Stimulated activated CD8-positive, alpha-beta memory T cell treated with anti-CD3 and anti-CD28 coated beads, Interleukin-15, amount 100 ng/mL, for 1 hour (primary cell): ENCODE measurements at regions not wholly inside any gene's neighbourhood (a gene's known extent, or its start where the extent isn't known, plus 50 kb on each side); places are given as distances from the start of the nearest gene placed in this dataset.
"Not testable (repeated sequence)": the region's sequence is repeated elsewhere in the genome, so short reads cannot be mapped to it uniquely, and the experiment has no call there.

Experiments
- DNase-seq: peaks from one replicate; pipeline ENCODE4 v3.0.0-alpha.2; 2020; ENCODE audit warnings: low read depth

DNA sequence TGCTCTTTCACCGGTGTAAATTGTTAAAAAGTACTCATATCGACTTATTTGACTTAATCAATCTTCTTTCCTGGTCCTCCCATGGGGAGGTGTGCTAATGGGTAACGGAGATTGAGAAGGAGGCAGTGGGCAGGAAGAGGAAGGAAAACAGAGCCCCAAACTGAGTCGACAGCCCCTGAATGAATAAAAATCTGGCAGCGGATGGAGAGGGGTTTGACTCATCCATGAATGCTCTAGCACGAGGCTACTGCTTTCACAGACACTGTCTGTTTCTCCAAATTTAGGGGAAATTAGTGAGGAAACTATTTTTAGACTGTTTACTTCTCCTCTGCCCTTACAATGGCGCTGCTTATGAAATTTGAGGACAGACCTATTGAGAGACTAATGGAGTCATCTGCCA lies 142.2 kb upstream of the ATXN1 start:
- no peak for DNase-seq

DNA sequence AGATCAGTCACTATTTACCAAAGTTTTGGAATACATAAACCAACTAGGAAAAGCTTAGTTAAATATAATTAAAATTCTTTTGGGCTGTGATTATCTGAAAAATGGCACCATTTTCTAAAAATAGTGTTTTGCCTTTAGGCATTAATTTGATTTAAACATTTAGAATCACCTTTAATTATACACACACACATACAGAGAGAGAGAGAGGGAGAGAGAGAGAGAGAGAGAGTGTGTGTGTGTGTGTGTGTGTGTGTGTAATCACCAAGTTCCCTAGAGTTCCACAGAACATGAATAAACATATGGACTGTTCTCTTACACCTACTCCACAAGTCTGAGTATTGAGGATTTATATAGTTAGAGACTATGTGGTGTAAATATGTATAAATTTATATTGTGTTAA lies 141.2 kb upstream of the ATXN1 start:
- no peak for DNase-seq

- no peak for DNase-seq
Observed at GRCh38 chr6:16901782-16902181, 140.5 kb upstream of the ATXN1 start.

- no peak for DNase-seq
Observed at GRCh38 chr6:16901306-16901705, 140.0 kb upstream of the ATXN1 start.

DNA sequence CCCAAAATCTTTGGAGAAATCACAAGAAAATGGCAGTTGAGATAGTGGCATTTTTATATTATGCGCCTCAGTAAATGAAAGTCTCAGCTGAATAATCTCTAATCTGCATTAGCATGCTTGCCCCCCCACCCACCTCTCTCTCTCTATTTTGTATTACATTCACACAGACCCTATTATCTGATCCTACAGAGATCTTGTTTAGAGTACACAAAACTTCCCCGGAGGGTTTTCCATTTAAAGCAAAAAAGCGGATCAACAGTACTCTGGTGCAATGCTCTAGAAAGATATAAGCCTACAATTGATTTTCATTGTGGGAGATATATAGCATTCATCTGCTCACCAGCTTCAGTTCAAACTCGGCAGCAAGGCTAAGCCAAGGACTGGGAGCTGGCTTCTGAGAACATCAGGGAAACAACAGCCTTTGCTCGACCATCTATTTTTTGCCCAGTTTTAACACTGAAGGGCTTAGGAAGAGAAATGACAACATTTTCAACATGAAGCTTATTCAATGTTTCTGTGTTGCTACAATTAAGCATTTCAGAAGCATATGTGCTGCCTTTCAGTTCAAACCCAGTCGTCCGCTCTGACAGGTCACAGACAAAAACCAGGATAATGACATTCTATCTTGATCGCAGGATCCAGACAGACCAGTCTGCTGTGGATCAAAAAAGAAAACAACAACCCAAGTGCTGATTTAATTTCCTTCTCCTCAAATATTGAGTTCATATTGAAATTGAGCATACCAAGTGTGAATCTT lies 137.6 kb upstream of the ATXN1 start:
- DNase-seq = no peak

DNA sequence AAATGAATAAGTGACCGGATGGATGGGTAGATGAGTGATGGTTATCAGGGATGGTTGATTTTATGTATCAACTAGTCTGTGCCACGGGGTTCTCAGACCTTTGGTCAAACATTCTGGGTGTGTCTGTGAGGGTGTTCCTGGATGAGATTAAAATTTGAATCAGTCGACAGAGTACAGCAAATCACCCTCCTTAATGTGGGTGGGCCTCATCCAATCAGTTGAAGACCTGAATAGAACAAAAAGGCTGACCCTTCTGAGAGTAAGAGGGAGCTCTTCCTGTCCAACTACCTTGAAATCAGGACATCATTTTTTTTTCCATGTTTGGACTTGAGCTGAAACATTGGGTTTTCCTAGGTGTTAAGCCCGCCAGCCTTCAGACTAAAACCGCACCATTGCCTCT lies 136.4 kb upstream of the ATXN1 start:
- DNase-seq = no peak

DNA sequence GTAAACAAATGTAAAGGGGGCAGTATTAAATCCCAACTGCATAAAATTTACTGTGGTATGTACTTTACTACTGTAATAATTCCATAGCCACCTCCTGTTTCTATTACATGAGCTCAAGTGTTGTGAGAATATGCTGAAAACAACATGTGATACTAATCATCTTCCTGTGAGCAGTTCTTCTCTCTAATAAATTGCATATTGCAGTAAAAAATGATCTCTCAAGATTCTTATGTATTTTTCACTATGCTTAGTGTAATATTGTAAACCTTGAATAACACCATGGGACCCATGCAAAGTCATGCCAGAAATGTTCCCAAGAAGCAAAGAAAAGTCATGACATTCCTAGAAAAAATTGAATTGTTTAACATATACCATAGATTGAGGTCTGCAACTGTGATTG lies 133.0 kb upstream of the ATXN1 start:
- DNase-seq = no peak

GRCh38 chr6:16891110-16891509 lies 129.8 kb upstream of the ATXN1 start:
- DNase-seq = not testable (repeated sequence)

- DNase-seq = no peak
Observed at GRCh38 chr6:16885411-16886160, 124.3 kb upstream of the ATXN1 start.

DNA sequence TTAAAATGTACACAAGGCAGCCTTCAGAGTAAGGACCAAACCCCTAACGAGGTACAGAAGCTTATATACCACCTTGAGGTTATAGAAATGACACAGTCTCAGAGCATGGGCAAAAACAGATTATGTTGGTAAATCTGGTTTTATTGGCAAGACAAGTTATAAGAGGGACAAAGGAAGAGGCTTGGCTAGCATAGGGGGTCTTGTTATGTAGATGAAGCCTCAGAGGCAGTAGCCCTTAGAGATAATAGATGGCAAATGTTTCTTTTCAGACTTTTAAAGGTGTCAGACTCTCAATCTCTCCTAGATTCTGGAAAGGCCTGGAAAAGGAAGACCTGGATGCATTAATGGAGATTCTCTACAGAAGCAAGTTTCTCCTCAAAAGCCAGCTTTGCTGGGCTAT lies 123.3 kb upstream of the ATXN1 start:
- DNase-seq = no peak

- no peak for DNase-seq
Observed at GRCh38 chr6:16883414-16883813, 122.2 kb upstream of the ATXN1 start.

- DNase-seq = no peak
Observed at GRCh38 chr6:16882230-16882629, 121.0 kb upstream of the ATXN1 start.

DNA sequence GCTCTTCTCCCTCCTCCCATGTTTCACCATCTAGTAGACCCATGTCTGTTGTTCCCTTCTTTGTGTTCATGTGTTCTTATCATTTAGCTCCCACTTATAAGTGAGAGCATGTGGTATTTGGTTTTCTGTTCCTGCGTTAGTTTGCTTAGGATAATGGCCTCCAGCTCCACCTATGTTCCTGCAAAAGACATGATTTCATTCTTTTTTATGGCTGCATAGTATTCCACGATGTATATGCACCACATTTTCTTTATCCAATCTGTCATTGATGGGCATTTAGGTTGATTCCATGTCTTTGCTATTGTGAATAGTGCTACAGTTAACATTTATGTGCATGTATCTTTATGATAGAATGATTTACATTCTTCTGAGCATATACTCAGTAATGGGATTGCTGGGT lies 115.6 kb upstream of the ATXN1 start:
- not testable (repeated sequence) for DNase-seq

- no peak for DNase-seq
Observed at GRCh38 chr6:16876201-16876600, 114.9 kb upstream of the ATXN1 start.

DNA sequence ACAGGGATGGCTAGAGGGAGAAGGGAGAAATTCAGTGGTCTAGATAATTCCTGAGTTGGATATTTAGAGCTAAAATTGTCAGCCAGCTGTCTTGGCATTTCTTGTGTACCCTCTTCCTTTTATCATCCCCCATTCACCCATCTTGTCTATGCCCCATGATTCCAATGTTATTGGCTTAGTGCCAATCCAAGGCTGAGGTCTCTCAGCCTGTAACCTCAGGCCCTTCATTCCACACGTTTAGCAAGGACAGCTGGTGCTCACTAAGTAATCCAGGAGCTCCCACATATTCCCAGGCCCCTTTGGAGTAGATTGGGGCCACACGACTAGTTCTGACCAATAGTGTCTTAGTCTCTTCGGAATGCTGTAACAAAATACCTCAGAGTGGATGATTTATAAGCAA lies 112.4 kb upstream of the ATXN1 start:
- no peak for DNase-seq

GRCh38 chr6:16872543-16873235 lies 111.4 kb upstream of the ATXN1 start:
- no peak for DNase-seq

- no peak for DNase-seq
Observed at GRCh38 chr6:16871047-16871446, 109.8 kb upstream of the ATXN1 start.

GRCh38 chr6:16868968-16869367 lies 107.7 kb upstream of the ATXN1 start:
- DNase-seq = no peak

DNA sequence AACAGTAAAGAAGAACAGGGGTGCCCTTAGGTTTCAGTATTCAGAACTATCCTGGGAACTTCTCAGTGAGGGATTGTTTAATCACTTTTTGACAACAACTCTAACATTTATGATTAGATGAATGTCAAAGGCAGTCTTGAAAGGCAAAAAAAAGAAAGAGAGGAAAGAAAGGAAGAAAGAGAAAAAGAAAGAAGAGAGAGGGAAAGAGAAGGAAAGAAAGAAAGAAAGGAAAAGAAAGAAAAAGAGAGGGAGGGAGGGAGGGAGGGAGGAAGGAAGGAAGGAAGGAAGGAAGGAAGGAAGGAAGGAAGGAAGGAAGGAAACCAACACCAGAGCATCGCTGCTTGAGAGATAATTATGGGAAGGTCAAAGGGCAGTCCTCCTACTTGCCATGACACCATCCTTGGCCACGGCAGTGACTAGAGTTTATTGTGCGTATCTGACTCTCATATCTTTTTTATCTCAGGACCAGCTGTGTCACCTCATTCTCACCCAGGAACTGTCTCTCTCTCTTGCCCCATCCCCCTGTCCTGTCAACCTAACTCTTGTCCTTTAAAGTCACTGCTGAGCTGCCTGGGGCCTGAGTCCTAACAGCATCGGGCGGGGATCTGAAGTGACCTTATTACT lies 96.8 kb upstream of the ATXN1 start:
- DNase-seq = no peak

GRCh38 chr6:16855460-16855859 lies 94.2 kb upstream of the ATXN1 start:
- DNase-seq = no peak

DNA sequence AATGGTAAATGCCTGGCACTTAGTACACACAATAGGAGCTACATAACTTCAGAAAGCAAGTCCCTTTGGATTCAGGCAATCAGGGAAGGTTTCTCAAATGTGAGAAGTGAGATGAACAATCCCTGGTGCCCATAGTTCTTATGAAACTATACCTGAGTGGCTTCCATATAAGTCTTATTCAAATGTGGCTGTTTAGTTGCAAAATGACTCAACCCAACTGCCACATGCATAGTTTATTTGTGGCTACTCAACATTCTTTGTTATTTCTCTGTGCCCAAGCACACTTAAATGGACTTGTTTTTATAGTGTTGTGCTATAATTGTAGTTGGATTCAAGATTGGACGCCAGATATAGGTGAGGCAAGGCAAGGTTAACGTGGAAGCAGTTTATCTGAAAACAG lies 93.7 kb upstream of the ATXN1 start:
- DNase-seq = no peak

- no peak for DNase-seq
Observed at GRCh38 chr6:16852671-16853070, 91.4 kb upstream of the ATXN1 start.

- no peak for DNase-seq
Observed at GRCh38 chr6:16851758-16852157, 90.5 kb upstream of the ATXN1 start.
